A549 (cell line): ENCODE measurements at regions not wholly inside any gene's neighbourhood (a gene's known extent, or its start where the extent isn't known, plus 50 kb on each side); places are given as distances from the start of the nearest gene placed in this dataset.

Experiments
- CTCF ChIP-seq: fragments of >200 bp; sonication (Bioruptor Twin); formaldehyde crosslinking; IDR thresholded peaks from 3 replicates; pipeline ENCODE4 v1.5.1; 2016
- EP300 ChIP-seq, 2 experiments: fragments of >200 bp; sonication (Bioruptor Twin); formaldehyde crosslinking; IDR thresholded peaks; 2 replicates in 1 of 2; 3 replicates in 1 of 2; pipeline ENCODE4 v1.6.1; 2016 to 2017
- FOSL2 ChIP-seq, 2 experiments: fragments of 450-650 bp in 1 of 2; fragments of >200 bp in 1 of 2; sonication (Bioruptor Twin) in 1 of 2; formaldehyde crosslinking; IDR thresholded peaks; 2 replicates each; pipeline versions ENCODE4 v1.5.0 to v1.6.1; 2016 to 2020; ENCODE audit warnings: mild to moderate bottlenecking in 1 of 2, moderate library complexity in 1 of 2
- HDAC2 ChIP-seq: fragments of 200-600 bp; sonication (generic); IDR thresholded peaks from 2 replicates; pipeline ENCODE4 v1.6.1; 2016
- JUN ChIP-seq, 2 experiments: fragments of >200 bp; sonication (Bioruptor Twin); formaldehyde crosslinking; IDR thresholded peaks; 2 replicates in 1 of 2; 3 replicates in 1 of 2; pipeline ENCODE4 v1.6.1; 2016 to 2017
- MAZ ChIP-seq: fragments of 150-350 bp; IDR thresholded peaks from 2 replicates; pipeline ENCODE4 v1.6.1; 2014; ENCODE audit warnings: antibody characterized with exemption, low read depth, low read length, borderline replicate concordance
- MYC ChIP-seq: IDR thresholded peaks from 2 replicates; pipeline ENCODE4 v1.6.1; 2012; ENCODE audit warnings: mild to moderate bottlenecking, inconsistent platforms, low read length, improper control_type of control experiment, borderline replicate concordance
- RARB ChIP-seq: fragments of 250-450 bp; sonication (Bioruptor Pico); IDR thresholded peaks from 2 replicates; pipeline ENCODE4 v1.8.0; 2021; ENCODE audit warnings: mild to moderate bottlenecking, moderate library complexity
- ZFP36 ChIP-seq: fragments of 450-650 bp; IDR thresholded peaks from 2 replicates; pipeline ENCODE4 v1.6.1; 2014; ENCODE audit warnings: borderline replicate concordance; ENCODE audit not compliant: partially characterized antibody
- ZNF302 ChIP-seq: fragments of 250-450 bp; sonication (Bioruptor Pico); IDR thresholded peaks from 2 replicates; pipeline ENCODE4 v1.9.0; 2021; ENCODE audit warnings: inconsistent platforms, mild to moderate bottlenecking, moderate library complexity
- TF ChIP-seq, protein P1 (sequence below): fragments of 450-650 bp; IDR thresholded peaks from 2 replicates; pipeline ENCODE4 v1.6.1; 2014; ENCODE audit warnings: antibody characterized with exemption
- TF ChIP-seq, protein P2 (sequence below): IDR thresholded peaks from 2 replicates; pipeline ENCODE4 v1.6.1; 2012
- TF ChIP-seq, protein P3 (sequence below): fragments of 200-600 bp; sonication (generic); IDR thresholded peaks from 2 replicates; pipeline ENCODE4 v1.6.1; 2016; ENCODE audit warnings: antibody characterized with exemption, mild to moderate bottlenecking, moderate library complexity

GRCh38 chr14:100401792-100402191 is 78.7 kb downstream of the SLC25A47 start:
- no peak for TF ChIP-seq CTCF
- TF ChIP-seq EP300 (IDR thresholded peaks at IDR 0.05) = no peak
- TF ChIP-seq ZFP36 = no peak
- no peak for TF ChIP-seq ZNF302 (CRISPR knock-in tag)
- TF ChIP-seq, protein P1, sequence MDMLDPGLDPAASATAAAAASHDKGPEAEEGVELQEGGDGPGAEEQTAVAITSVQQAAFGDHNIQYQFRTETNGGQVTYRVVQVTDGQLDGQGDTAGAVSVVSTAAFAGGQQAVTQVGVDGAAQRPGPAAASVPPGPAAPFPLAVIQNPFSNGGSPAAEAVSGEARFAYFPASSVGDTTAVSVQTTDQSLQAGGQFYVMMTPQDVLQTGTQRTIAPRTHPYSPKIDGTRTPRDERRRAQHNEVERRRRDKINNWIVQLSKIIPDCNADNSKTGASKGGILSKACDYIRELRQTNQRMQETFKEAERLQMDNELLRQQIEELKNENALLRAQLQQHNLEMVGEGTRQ = no peak
- TF ChIP-seq, protein P2, sequence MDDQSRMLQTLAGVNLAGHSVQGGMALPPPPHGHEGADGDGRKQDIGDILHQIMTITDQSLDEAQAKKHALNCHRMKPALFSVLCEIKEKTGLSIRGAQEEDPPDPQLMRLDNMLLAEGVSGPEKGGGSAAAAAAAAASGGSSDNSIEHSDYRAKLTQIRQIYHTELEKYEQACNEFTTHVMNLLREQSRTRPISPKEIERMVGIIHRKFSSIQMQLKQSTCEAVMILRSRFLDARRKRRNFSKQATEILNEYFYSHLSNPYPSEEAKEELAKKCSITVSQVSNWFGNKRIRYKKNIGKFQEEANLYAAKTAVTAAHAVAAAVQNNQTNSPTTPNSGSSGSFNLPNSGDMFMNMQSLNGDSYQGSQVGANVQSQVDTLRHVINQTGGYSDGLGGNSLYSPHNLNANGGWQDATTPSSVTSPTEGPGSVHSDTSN = no peak
- no peak for TF ChIP-seq JUN (IDR thresholded peaks at IDR 0.05)
- TF ChIP-seq FOSL2 (IDR thresholded peaks at IDR 0.05) = no peak
- no peak for TF ChIP-seq FOSL2 (CRISPR knock-in tag; IDR thresholded peaks at IDR 0.05)
- no peak for TF ChIP-seq MAZ
- no peak for TF ChIP-seq RARB (CRISPR knock-in tag)
- TF ChIP-seq, protein P3, sequence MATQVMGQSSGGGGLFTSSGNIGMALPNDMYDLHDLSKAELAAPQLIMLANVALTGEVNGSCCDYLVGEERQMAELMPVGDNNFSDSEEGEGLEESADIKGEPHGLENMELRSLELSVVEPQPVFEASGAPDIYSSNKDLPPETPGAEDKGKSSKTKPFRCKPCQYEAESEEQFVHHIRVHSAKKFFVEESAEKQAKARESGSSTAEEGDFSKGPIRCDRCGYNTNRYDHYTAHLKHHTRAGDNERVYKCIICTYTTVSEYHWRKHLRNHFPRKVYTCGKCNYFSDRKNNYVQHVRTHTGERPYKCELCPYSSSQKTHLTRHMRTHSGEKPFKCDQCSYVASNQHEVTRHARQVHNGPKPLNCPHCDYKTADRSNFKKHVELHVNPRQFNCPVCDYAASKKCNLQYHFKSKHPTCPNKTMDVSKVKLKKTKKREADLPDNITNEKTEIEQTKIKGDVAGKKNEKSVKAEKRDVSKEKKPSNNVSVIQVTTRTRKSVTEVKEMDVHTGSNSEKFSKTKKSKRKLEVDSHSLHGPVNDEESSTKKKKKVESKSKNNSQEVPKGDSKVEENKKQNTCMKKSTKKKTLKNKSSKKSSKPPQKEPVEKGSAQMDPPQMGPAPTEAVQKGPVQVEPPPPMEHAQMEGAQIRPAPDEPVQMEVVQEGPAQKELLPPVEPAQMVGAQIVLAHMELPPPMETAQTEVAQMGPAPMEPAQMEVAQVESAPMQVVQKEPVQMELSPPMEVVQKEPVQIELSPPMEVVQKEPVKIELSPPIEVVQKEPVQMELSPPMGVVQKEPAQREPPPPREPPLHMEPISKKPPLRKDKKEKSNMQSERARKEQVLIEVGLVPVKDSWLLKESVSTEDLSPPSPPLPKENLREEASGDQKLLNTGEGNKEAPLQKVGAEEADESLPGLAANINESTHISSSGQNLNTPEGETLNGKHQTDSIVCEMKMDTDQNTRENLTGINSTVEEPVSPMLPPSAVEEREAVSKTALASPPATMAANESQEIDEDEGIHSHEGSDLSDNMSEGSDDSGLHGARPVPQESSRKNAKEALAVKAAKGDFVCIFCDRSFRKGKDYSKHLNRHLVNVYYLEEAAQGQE = no peak
- no peak for TF ChIP-seq MYC
- no peak for TF ChIP-seq HDAC2
